Central memory CD8-positive, alpha-beta T cell (primary cell): ENCODE measurements at regions not wholly inside any gene's neighbourhood (a gene's known extent, or its start where the extent isn't known, plus 50 kb on each side); places are given as distances from the start of the nearest gene placed in this dataset.
"Not testable (repeated sequence)": the region's sequence is repeated elsewhere in the genome, so short reads cannot be mapped to it uniquely, and the experiment has no call there.

Experiments
- ATAC-seq: fragments of 150-1000 bp; cut with Tn5 transposase; replicated peaks from 2 replicates; pipeline ENCODE4 v1.10.0; 2022; ENCODE audit warnings: mild to moderate bottlenecking, moderate FRiP score, moderate number of reproducible peaks; ENCODE audit not compliant: poor library complexity, severe bottlenecking; ENCODE audit errors: extremely low read depth
- DNase-seq, 2 donors: peaks; one replicate each; pipeline ENCODE4 v3.0.0; 2021; ENCODE audit warnings: low spot score in 2 of 2
- H3K27ac Mint-ChIP-seq: one replicate; pipeline ENCODE4 v1.8.0; 2022; ENCODE audit warnings: low read depth, mild to moderate bottlenecking, moderate library complexity, mixed read lengths
- H3K27me3 Mint-ChIP-seq: one replicate; pipeline ENCODE4 v1.8.0; 2022; ENCODE audit warnings: mixed read lengths
- H3K36me3 Mint-ChIP-seq: one replicate; pipeline ENCODE4 v1.8.0; 2022; ENCODE audit warnings: mild to moderate bottlenecking, moderate library complexity, mixed read lengths; ENCODE audit not compliant: insufficient read depth
- H3K4me1 Mint-ChIP-seq: one replicate; pipeline ENCODE4 v1.8.0; 2022; ENCODE audit warnings: mixed read lengths
- H3K4me3 Mint-ChIP-seq: one replicate; pipeline ENCODE4 v1.8.0; 2022; ENCODE audit warnings: mild to moderate bottlenecking, moderate library complexity, mixed read lengths
- H3K9me3 Mint-ChIP-seq: one replicate; pipeline ENCODE4 v1.8.0; 2022; ENCODE audit warnings: mixed read lengths

- Mint-ChIP-seq H3K27ac (no peak overlapping the region), H3K4me1 (no peaks in the 10 kb centered on the region), H3K36me3 (no peaks in the 10 kb centered on the region), H3K4me3 (no peak overlapping the region), H3K27me3 (no peaks in the 10 kb centered on the region), H3K9me3 (peaks cover 18% of the 10 kb centered on the region)
- no peak for ATAC-seq
- no peak for DNase-seq
Measured at GRCh38 chr1:189986516-189986915, 491.1 kb downstream of the BRINP3 start.

GRCh38 chr1:189987509-189987908, 490.2 kb downstream of the BRINP3 start:
- Mint-ChIP-seq H3K9me3 (peaks cover 23% of the 10 kb centered on the region), H3K4me3 (no peak overlapping the region), H3K27me3 (no peaks in the 10 kb centered on the region), H3K27ac (no peak overlapping the region), H3K36me3 (no peaks in the 10 kb centered on the region), H3K4me1 (no peaks in the 10 kb centered on the region)
- DNase-seq (no peak), ATAC-seq (no peak)

GRCh38 chr1:189992856-189993255, 484.8 kb downstream of the BRINP3 start:
- no peaks in the 10 kb centered on the region for H3K36me3 Mint-ChIP-seq
- H3K27ac Mint-ChIP-seq, result no peak overlapping the region
- no peaks in the 10 kb centered on the region for H3K27me3 Mint-ChIP-seq
- DNase-seq (no peak), ATAC-seq (no peak)
- H3K4me3 Mint-ChIP-seq, result no peak overlapping the region
- H3K4me1 Mint-ChIP-seq, result no peaks in the 10 kb centered on the region
- peaks cover 16% of the 10 kb centered on the region for H3K9me3 Mint-ChIP-seq

DNA sequence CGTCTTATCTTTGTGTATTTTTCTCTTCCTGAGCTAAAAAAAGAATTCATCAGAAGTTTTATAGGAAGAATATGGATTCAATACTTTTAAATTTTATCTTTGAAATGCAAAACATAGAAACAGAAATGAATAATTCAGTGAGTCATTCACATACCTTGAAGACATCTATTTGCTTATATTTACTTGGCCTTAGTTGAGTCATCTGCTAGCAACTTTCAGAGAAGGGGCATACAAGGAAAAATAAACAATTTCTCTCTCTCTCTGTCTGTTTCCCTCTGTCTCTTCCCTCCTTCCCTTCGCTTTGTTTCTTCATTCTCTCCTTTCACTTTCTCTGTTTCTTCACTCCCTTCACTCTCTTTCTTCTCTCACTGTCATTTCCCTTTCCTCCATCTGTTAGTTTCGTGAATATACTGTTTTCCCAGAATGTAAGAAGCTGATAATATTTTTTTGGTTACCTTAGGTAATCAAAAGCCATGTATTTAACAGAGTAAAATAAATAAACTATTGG, 477.2 kb downstream of the BRINP3 start:
- ATAC-seq, result no peak
- H3K27ac Mint-ChIP-seq, result no peak overlapping the region
- no peak overlapping the region for H3K4me3 Mint-ChIP-seq
- no peaks in the 10 kb centered on the region for H3K36me3 Mint-ChIP-seq
- no peaks in the 10 kb centered on the region for H3K27me3 Mint-ChIP-seq
- H3K9me3 Mint-ChIP-seq, result peaks cover 8% of the 10 kb centered on the region
- no peak for DNase-seq
- H3K4me1 Mint-ChIP-seq, result no peaks in the 10 kb centered on the region

GRCh38 chr1:190001187-190001586, 476.5 kb downstream of the BRINP3 start:
- no peak for ATAC-seq
- no peak overlapping the region for H3K27ac Mint-ChIP-seq
- H3K36me3 Mint-ChIP-seq, result no peaks in the 10 kb centered on the region
- H3K27me3 Mint-ChIP-seq, result no peaks in the 10 kb centered on the region
- H3K4me1 Mint-ChIP-seq, result no peaks in the 10 kb centered on the region
- no peak overlapping the region for H3K4me3 Mint-ChIP-seq
- H3K9me3 Mint-ChIP-seq, result peaks cover 8% of the 10 kb centered on the region
- DNase-seq, result no peak

GRCh38 chr1:190003376-190003775, 474.3 kb downstream of the BRINP3 start:
- H3K27ac Mint-ChIP-seq, result no peak overlapping the region
- ATAC-seq (no peak), DNase-seq (no peak)
- H3K36me3 Mint-ChIP-seq, result no peaks in the 10 kb centered on the region
- no peaks in the 10 kb centered on the region for H3K4me1 Mint-ChIP-seq
- peaks cover 15% of the 10 kb centered on the region for H3K9me3 Mint-ChIP-seq
- H3K27me3 Mint-ChIP-seq, result no peaks in the 10 kb centered on the region
- no peak overlapping the region for H3K4me3 Mint-ChIP-seq

GRCh38 chr1:190011585-190011984, 466.1 kb downstream of the BRINP3 start:
- Mint-ChIP-seq H3K27ac (no peak overlapping the region), H3K4me3 (no peak overlapping the region), H3K36me3 (no peaks in the 10 kb centered on the region), H3K27me3 (no peaks in the 10 kb centered on the region), H3K9me3 (peaks cover 30% of the 10 kb centered on the region), H3K4me1 (no peaks in the 10 kb centered on the region)
- no peak for DNase-seq
- ATAC-seq, result no peak

GRCh38 chr1:190019151-190019550, 458.5 kb downstream of the BRINP3 start:
- H3K36me3 Mint-ChIP-seq, H3K27ac Mint-ChIP-seq, H3K4me1 Mint-ChIP-seq, ATAC-seq, H3K4me3 Mint-ChIP-seq, DNase-seq, H3K27me3 Mint-ChIP-seq: not testable (repeated sequence)
- peaks cover 23% of the 10 kb centered on the region for H3K9me3 Mint-ChIP-seq

GRCh38 chr1:190019717-190020116, 457.9 kb downstream of the BRINP3 start:
- H3K4me1 Mint-ChIP-seq, result no peaks in the 10 kb centered on the region
- peaks cover 23% of the 10 kb centered on the region for H3K9me3 Mint-ChIP-seq
- H3K27me3 Mint-ChIP-seq, result no peaks in the 10 kb centered on the region
- H3K4me3 Mint-ChIP-seq, result no peak overlapping the region
- H3K36me3 Mint-ChIP-seq, result no peaks in the 10 kb centered on the region
- H3K27ac Mint-ChIP-seq, result no peak overlapping the region
- DNase-seq (no peak), ATAC-seq (no peak)

- Mint-ChIP-seq H3K9me3 (peaks cover 23% of the 10 kb centered on the region), H3K36me3 (no peaks in the 10 kb centered on the region), H3K4me3 (no peak overlapping the region), H3K4me1 (no peaks in the 10 kb centered on the region), H3K27ac (no peak overlapping the region), H3K27me3 (no peaks in the 10 kb centered on the region)
- DNase-seq (no peak), ATAC-seq (no peak)
Measured at GRCh38 chr1:190022709-190023108, 455.0 kb downstream of the BRINP3 start.

GRCh38 chr1:190029441-190029840, 448.2 kb downstream of the BRINP3 start:
- Mint-ChIP-seq H3K4me1 (no peaks in the 10 kb centered on the region), H3K27me3 (no peaks in the 10 kb centered on the region), H3K27ac (no peak overlapping the region), H3K36me3 (no peaks in the 10 kb centered on the region), H3K4me3 (no peak overlapping the region), H3K9me3 (peaks cover 5% of the 10 kb centered on the region)
- DNase-seq (no peak), ATAC-seq (no peak)

DNA sequence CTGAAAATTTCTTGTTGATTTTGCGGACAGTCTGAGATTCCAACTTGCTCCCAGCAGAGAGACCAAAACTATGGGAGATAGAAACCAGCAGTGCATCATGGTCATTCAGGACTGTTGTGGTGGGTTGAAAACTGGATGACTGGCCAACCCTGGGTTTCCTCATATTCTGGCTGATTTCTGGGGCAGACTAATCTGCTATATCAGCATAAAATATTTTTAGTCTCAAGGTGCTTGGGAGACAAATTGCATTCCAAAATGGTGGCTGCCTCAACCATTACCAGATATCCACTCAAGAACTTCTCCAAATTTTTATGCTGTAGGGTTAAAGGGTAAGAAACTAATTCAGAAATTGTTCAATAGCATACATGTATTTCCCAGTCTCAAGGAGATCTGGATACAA, 434.0 kb downstream of the BRINP3 start:
- no peak for DNase-seq
- no peak overlapping the region for H3K27ac Mint-ChIP-seq
- no peak overlapping the region for H3K4me3 Mint-ChIP-seq
- no peaks in the 10 kb centered on the region for H3K27me3 Mint-ChIP-seq
- no peaks in the 10 kb centered on the region for H3K4me1 Mint-ChIP-seq
- no peak for ATAC-seq
- H3K9me3 Mint-ChIP-seq, result peaks cover 34% of the 10 kb centered on the region
- H3K36me3 Mint-ChIP-seq, result no peaks in the 10 kb centered on the region

DNA sequence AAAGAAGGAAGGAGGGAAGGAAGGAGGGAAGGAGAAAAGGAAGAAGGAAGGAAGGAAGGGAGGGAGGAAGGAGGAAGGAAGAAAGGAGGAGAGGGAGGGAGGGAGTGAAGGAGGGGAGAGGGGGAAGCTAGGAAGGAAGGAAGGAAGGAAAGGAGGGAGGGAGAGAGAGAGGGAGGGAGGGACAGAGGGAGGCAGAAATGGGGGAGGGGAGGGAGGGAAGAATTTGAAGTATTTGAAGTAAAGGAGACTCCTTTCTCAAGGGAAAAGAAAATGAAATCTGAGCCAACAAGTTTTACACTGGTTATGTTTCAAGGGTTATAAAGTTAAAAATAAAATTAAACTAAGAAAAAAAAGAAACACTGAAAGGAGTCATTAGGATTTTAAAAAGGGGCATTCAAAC, 431.4 kb downstream of the BRINP3 start:
- H3K9me3 Mint-ChIP-seq, result peaks cover 23% of the 10 kb centered on the region
- H3K36me3 Mint-ChIP-seq, result no peaks in the 10 kb centered on the region
- ATAC-seq (no peak), DNase-seq (no peak)
- H3K4me3 Mint-ChIP-seq, result no peak overlapping the region
- H3K27me3 Mint-ChIP-seq, result no peaks in the 10 kb centered on the region
- no peaks in the 10 kb centered on the region for H3K4me1 Mint-ChIP-seq
- H3K27ac Mint-ChIP-seq, result no peak overlapping the region
